OCI-LY1 (cell line): ENCODE measurements at regions not wholly inside any gene's neighbourhood (a gene's known extent, or its start where the extent isn't known, plus 50 kb on each side); places are given as distances from the start of the nearest gene placed in this dataset.
"Not testable (repeated sequence)": the region's sequence is repeated elsewhere in the genome, so short reads cannot be mapped to it uniquely, and the experiment has no call there.

Experiments
- H2AFZ ChIP-seq: fragments of 200-600 bp; sonication (generic), shearing (Covaris generic); 2 replicates; pipeline ENCODE4 v1.6.0; 2014; ENCODE audit warnings: antibody characterized with exemption, mild to moderate bottlenecking, low read length
- H3F3A ChIP-seq: fragments of 200-600 bp; sonication (generic), shearing (Covaris generic); 2 replicates; pipeline ENCODE4 v1.6.0; 2014; ENCODE audit warnings: mild to moderate bottlenecking, antibody characterized with exemption, low read length, moderate library complexity; ENCODE audit not compliant: insufficient read depth
- H3K27ac ChIP-seq: fragments of 200-600 bp; sonication (generic); 2 replicates; pipeline ENCODE4 v1.5.1; 2014; ENCODE audit warnings: low read length, mixed run types, mild to moderate bottlenecking, low read depth; ENCODE audit not compliant: poor library complexity, severe bottlenecking
- H3K27me3 ChIP-seq: fragments of 200-600 bp; sonication (generic); 2 replicates; pipeline ENCODE4 v1.6.0; 2014; ENCODE audit warnings: antibody characterized with exemption, mild to moderate bottlenecking, low read length, moderate library complexity; ENCODE audit not compliant: insufficient read depth
- H3K36me3 ChIP-seq: fragments of 200-600 bp; sonication (generic); 2 replicates; pipeline ENCODE4 v1.6.1; 2014; ENCODE audit warnings: mild to moderate bottlenecking, antibody characterized with exemption, low read length, moderate library complexity, mixed read lengths; ENCODE audit not compliant: insufficient read depth
- H3K4me1 ChIP-seq: fragments of 200-600 bp; sonication (generic); 2 replicates; pipeline ENCODE4 v1.5.1; 2014; ENCODE audit warnings: mild to moderate bottlenecking, low read length, moderate library complexity; ENCODE audit not compliant: insufficient read depth, severe bottlenecking
- H3K4me2 ChIP-seq: fragments of 200-600 bp; sonication (generic), shearing (Covaris generic); 2 replicates; pipeline ENCODE4 v1.6.1; 2014; ENCODE audit warnings: low read length
- H3K4me3 ChIP-seq: fragments of 200-600 bp; sonication (generic); 2 replicates; pipeline ENCODE4 v1.5.1; 2014; ENCODE audit warnings: low read length, low read depth, mild to moderate bottlenecking, mixed read lengths; ENCODE audit not compliant: poor library complexity, severe bottlenecking
- H3K79me2 ChIP-seq: fragments of 200-600 bp; shearing (Covaris generic); 2 replicates; pipeline ENCODE4 v1.6.1; 2016; ENCODE audit warnings: mixed run types, low read length, mixed read lengths; ENCODE audit not compliant: insufficient read depth
- H3K9ac ChIP-seq: fragments of 200-600 bp; sonication (generic), shearing (Covaris generic); 2 replicates; pipeline ENCODE4 v1.6.1; 2014; ENCODE audit warnings: mild to moderate bottlenecking, low read length, mixed read lengths
- H3K9me2 ChIP-seq: fragments of 200-600 bp; sonication (generic), shearing (Covaris generic); 2 replicates; pipeline ENCODE4 v1.6.1; 2014; ENCODE audit warnings: low read depth, mild to moderate bottlenecking, low read length, mixed read lengths
- H3K9me3 ChIP-seq: fragments of 200-600 bp; shearing (Covaris generic); 2 replicates; pipeline ENCODE4 v1.6.1; 2014; ENCODE audit warnings: low read length, mixed read lengths
- H4K20me1 ChIP-seq: fragments of 200-600 bp; sonication (generic), shearing (Covaris generic); 2 replicates; pipeline ENCODE4 v1.6.0; 2016; ENCODE audit warnings: mild to moderate bottlenecking, low read length; ENCODE audit not compliant: insufficient read depth
- CTCF ChIP-seq: fragments of 200-600 bp; sonication (generic), shearing (Covaris generic); IDR thresholded peaks from 2 replicates; pipeline ENCODE4 v1.5.1; 2017; ENCODE audit warnings: mild to moderate bottlenecking, antibody characterized with exemption, low read length, moderate library complexity, mixed read lengths
- EZH2 ChIP-seq: fragments of 200-600 bp; sonication (generic), shearing (Covaris generic); IDR thresholded peaks from 2 replicates; pipeline ENCODE4 v1.8.0; 2017; ENCODE audit warnings: borderline replicate concordance, mixed run types, mild to moderate bottlenecking, antibody characterized with exemption, low read length, moderate library complexity, mixed read lengths

- H3K4me1 ChIP-seq = no peaks in the 10 kb centered on the region
- no peaks in the 10 kb centered on the region for H3K27me3 ChIP-seq
- no peaks in the 10 kb centered on the region for H3K9me2 ChIP-seq
- no peak overlapping the region for H2AFZ ChIP-seq
- H3K9ac ChIP-seq = no peak overlapping the region
- H3F3A ChIP-seq = no peaks in the 10 kb centered on the region
- H3K4me3 ChIP-seq = no peak overlapping the region
- no peak overlapping the region for H3K4me2 ChIP-seq
- no peak overlapping the region for H3K27ac ChIP-seq
- TF ChIP-seq EZH2 (no peak), CTCF (no peak)
- H3K36me3 ChIP-seq = no peaks in the 10 kb centered on the region
- H3K9me3 ChIP-seq = no peaks in the 10 kb centered on the region
- no peaks in the 10 kb centered on the region for H3K79me2 ChIP-seq
- H4K20me1 ChIP-seq = no peaks in the 10 kb centered on the region
Observed at GRCh38 chr9:22654833-22655232, 208.2 kb downstream of the DMRTA1 start.

GRCh38 chr9:22657713-22658112 lies 211.1 kb downstream of the DMRTA1 start:
- H3K36me3 ChIP-seq = no peaks in the 10 kb centered on the region
- no peaks in the 10 kb centered on the region for H3K4me1 ChIP-seq
- H3K27ac ChIP-seq = no peak overlapping the region
- H4K20me1 ChIP-seq = no peaks in the 10 kb centered on the region
- no peaks in the 10 kb centered on the region for H3F3A ChIP-seq
- H3K4me2 ChIP-seq = no peak overlapping the region
- no peak overlapping the region for H3K9ac ChIP-seq
- H3K9me3 ChIP-seq = no peaks in the 10 kb centered on the region
- TF ChIP-seq CTCF = no peak
- H3K79me2 ChIP-seq = no peaks in the 10 kb centered on the region
- H3K27me3 ChIP-seq = no peaks in the 10 kb centered on the region
- no peaks in the 10 kb centered on the region for H3K9me2 ChIP-seq
- no peak overlapping the region for H3K4me3 ChIP-seq
- H2AFZ ChIP-seq = no peak overlapping the region

GRCh38 chr9:22658484-22658883 lies 211.9 kb downstream of the DMRTA1 start:
- H3K9me3 ChIP-seq, H2AFZ ChIP-seq, H3K27me3 ChIP-seq, H3K4me1 ChIP-seq, H3K36me3 ChIP-seq, H3K4me3 ChIP-seq, H3K9me2 ChIP-seq, H3K9ac ChIP-seq, H3K79me2 ChIP-seq, H3F3A ChIP-seq, H3K27ac ChIP-seq, H3K4me2 ChIP-seq, H4K20me1 ChIP-seq: not testable (repeated sequence)

- TF ChIP-seq EZH2 = no peak
- no peak for TF ChIP-seq CTCF
- Histone ChIP-seq H3K36me3 (no peaks in the 10 kb centered on the region), H3K9ac (no peak overlapping the region), H3K4me2 (no peak overlapping the region), H3F3A (no peaks in the 10 kb centered on the region), H3K4me3 (no peak overlapping the region), H3K9me3 (no peaks in the 10 kb centered on the region), H3K27ac (no peak overlapping the region), H3K9me2 (no peaks in the 10 kb centered on the region), H3K79me2 (no peaks in the 10 kb centered on the region), H3K27me3 (no peaks in the 10 kb centered on the region), H3K4me1 (no peaks in the 10 kb centered on the region), H4K20me1 (no peaks in the 10 kb centered on the region), H2AFZ (no peak overlapping the region)
Observed at GRCh38 chr9:22682536-22682935, 235.9 kb downstream of the DMRTA1 start.
